Fibroblast of skin of left quadriceps (primary cell): ENCODE measurements at regions not wholly inside any gene's neighbourhood (a gene's known extent, or its start where the extent isn't known, plus 50 kb on each side); places are given as distances from the start of the nearest gene placed in this dataset.
"Not testable (repeated sequence)": the region's sequence is repeated elsewhere in the genome, so short reads cannot be mapped to it uniquely, and the experiment has no call there.

Experiments used
- DNase-seq, 2 experiments: peaks; one replicate each; pipeline ENCODE4 v3.0.0-alpha.2; 2013; ENCODE audit warnings: low read depth in 2 of 2

GRCh38 chr17:37829592-37830123 is 84.8 kb upstream of the HNF1B start:
- no peak for DNase-seq

GRCh38 chr17:37828651-37829124 is 83.8 kb upstream of the HNF1B start:
- no peak for DNase-seq

DNA sequence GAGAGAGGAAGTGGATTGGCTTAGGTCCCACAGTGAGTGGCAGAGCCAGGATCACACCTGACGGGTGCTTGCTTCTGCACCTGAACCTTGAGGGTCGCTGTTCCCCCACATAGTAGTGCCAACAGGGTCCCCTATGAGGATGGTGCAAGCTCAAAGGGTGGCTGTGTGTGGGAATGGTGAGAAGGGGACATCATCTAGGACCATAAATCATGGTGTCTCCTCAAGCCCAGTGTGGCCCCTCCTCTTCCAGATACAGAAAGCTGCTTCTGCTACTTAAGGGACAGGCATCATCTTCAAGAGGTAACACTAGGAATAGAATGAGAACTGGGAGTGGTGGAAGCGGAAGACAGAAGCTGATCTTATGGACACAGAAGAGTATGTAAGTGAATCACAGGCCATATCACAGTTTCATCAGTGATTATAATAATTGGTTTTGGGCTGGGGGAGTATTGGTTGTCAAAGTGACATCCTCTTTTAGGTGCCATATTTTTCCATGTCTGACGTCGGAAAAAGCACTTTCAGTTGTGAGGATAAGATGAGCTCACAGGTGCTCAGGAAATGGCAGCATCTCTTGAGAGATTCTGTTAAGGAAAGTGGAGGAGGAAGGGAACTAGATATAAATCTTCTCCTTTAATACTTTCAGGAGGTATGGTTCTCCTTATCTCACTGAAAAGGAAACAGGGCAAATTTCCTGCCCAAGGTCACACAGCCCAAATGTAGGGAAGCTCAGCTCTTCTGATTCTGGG is 83.2 kb upstream of the HNF1B start:
- no peak for DNase-seq

DNA sequence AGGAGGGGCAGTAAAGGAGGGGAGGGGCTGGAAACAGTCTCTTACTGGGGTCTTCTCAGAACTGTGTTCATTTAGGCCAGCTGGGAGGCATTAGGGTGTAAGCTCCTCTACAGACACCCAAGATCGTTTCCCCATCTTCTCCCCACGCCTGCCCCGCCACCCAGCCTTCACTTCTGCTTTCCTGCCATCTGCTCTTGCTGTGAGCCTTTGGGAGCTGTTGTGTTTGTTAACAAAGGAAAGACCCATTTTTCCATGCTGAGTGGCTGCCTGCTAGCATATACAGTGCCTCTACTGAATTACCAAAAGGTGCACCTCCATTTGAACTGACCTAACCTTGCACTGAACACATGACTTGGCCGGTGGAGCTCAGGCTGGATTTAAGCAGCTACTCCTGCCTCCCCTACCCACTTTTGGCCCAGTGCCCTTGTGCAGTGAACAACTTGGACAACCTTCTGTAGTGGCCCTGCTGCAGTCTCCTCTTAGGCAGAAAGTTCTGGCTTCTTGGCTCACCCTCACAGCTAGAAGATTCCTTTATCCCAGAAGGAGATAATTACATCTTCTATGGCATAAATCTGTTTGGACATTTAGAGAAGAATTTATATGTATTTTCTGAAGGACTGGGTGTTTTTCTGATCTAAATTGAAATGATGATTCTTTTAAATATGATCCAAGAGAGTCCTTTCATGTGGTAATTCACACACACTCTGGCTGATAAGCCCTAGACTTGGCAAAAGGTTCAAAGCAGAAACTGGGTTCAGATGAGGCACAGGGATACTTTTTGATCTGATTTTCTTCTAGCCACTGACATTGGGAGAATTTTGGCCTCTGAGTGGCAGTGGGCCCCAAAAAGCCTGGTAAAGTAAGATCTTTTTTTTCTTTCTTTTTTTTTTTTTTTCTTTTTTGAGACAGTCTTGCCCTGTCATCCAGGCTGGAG is 81.9 kb upstream of the HNF1B start:
- no peak for DNase-seq

GRCh38 chr17:37825851-37826250 is 81.0 kb upstream of the HNF1B start:
- DNase-seq: no peak

- peak; percentile 76 for DNase-seq
Measured at GRCh38 chr17:37824534-37825485, 80.0 kb upstream of the HNF1B start.

DNA sequence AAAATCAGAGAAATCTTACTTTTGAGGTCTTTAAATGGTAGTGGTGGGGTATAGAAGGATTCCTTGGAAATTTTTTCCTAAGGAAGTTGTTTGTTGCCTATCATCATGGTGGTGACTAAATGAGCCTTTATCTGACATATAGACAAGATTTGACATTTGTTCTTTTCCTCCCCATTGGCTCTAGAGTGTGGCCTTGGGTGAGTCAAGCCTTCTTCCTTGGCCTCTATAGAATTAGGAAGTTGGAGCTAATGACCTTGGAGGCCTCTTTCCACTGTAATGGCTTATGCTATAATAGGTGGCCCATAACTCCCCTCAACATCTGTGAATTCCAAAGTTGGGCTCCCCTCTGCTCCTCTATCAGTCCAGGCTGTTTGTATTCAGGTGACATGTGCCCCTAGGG is 79.1 kb upstream of the HNF1B start:
- DNase-seq: no peak

DNA sequence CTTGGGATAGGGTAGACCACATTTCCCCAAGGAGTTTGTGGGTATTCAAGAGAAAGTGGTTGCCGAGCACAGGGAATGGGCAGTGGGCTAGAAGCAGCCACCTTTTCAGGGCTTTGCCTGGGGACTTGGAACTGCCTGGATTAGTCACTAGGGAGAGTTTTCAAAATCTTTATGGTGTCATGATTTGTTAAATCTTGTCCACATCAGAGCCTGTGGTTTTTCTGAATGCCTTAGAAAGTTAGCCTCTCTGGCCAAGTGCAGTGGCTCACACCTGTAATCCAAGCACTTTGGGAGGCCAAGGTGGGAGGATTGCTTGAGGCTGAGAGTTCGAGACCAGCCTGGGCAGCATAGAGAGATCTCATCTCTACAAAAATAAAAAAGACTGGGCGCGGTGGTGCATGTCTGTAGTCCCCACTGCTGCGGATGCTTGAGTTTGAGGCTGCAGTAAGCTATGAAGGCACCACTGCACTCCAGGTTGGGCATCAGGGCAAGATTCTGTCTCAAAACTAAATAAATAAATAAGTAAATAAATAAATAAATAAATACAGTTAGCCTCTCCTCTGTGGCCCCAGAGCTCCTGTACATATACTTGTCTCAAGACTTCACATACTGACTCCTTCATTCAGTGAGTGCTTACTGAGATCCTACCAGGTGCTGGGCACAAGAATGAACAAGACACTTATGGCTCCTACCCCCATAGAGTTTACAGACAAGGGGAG is 76.3 kb upstream of the HNF1B start:
- no peak for DNase-seq

DNA sequence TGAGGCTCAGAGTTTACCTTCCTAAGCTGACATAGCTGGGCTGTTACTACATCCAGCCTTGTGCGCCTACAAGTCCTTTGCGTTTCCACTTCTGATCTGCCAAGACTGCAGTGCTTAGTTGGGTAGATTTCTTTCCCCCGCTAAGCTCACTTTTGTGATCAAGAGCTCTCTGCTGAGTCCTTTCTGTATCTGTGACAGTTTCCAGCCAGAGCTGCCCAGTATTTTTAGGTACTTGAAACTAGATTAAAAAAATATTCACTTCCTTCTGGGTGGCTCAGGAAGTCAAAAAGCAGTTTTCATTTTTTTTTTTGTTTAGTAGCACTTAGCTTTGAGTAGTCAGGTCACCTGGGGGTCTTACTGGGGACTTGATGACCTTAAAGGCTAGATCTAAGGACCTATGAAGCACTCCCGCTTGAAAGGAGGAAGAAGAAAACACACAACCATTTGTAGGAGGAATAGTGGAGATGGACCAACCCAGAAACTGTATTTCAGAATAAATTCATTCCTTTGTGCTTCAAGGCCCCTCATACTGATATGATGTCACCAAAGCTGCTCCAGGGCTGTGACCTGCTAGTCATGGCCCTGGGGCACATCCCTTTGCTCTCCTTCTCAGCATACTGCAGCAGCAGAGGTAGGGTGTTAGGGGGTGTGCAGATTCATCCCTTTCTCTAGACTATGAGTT is 75.6 kb upstream of the HNF1B start:
- DNase-seq: no peak

GRCh38 chr17:37818689-37819088 is 73.8 kb upstream of the HNF1B start:
- no peak for DNase-seq

DNA sequence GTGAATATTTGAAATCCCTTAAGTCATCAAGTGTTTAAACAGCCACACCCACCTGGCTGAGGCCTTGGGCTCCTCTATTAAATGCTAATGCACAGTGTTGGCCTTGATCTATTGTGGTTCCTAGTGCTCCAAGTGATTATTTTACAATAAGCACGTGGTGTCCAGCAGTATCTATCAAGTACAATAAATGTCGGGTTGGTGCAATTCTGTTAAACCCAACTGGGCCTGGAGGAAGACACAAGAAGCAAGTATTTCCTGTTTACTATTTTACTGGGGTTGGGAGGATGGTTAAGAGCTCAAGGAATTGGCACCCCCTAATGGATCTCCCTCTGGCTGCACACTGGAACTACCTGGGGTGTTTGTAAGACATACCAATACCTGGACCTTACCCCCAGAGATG is 72.1 kb upstream of the HNF1B start:
- DNase-seq: no peak

DNA sequence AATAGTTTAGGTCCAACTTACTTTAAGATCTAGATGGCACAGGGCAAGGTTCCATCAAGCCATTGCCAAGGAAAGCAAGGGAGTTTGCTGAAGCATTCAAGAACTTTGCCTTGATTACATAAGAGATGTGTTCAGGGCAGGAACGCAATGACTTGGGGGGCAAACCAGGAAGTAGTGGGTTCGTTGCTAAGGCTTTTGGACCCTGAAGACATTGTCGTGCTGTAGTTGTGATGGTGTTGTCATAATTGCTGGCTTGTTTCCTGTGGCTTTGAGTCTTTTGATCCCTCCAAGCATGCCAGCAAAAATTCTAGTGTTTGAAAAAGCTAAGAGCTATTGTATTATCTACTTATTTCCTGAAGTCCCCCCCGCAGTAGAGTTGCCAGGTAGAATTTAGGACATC is 70.7 kb upstream of the HNF1B start:
- DNase-seq: no peak

- DNase-seq: peak; percentile 96 to 97
Measured at GRCh38 chr17:37813751-37814150, 68.9 kb upstream of the HNF1B start.

GRCh38 chr17:37808846-37809245 is 64.0 kb upstream of the HNF1B start:
- DNase-seq: not testable (repeated sequence)

- peak in 1 of 2 experiments; percentile 26 for DNase-seq
Measured at GRCh38 chr17:37802712-37803416, 58.0 kb upstream of the HNF1B start.

DNA sequence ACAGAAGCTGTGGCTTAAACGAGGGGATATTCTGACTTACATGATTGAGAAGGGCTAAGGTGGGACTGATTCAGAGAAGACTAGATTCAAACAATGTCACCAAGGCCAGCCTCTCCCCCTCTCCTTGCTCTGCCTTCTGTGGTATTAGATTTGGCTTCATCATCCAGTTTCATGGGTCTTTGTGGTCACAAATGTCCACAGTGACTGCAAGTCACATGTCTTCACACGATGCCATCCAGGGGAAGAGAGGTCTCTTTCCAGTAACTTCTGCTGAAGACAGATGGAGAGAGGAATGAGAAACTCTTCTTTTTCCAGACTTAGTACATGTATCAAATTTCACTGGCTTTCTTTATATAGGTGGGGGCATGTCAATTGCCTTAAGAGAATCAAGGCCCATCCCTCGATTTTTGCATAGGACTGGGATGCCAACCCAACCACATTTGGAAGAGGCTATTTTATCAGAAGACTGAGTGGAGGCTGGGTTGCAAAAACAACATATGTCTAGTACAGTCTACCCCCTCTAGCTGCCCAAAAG is 57.3 kb upstream of the HNF1B start:
- no peak for DNase-seq

- no peak for DNase-seq
Measured at GRCh38 chr17:37801171-37801570, 56.3 kb upstream of the HNF1B start.

- no peak for DNase-seq
Measured at GRCh38 chr17:37797206-37797605, 52.3 kb upstream of the HNF1B start.

GRCh38 chr17:37796076-37796475 is 51.2 kb upstream of the HNF1B start:
- DNase-seq: no peak
